H1 (cell line): ENCODE measurements at regions not wholly inside any gene's neighbourhood (a gene's known extent, or its start where the extent isn't known, plus 50 kb on each side); places are given as distances from the start of the nearest gene placed in this dataset.

ENCODE experiments used
- CTCF ChIA-PET: fragments of 300-600 bp; sonication (Branson Sonifier 250); formaldehyde crosslinking; loops from one replicate; lab custom pipeline; 2021; ENCODE audit not compliant: partially characterized antibody; lab: Charles Lee
- POLR2A ChIA-PET: fragments of 300-600 bp; sonication (Branson Sonifier 250); formaldehyde crosslinking; loops from one replicate; lab custom pipeline; 2021; ENCODE audit warnings: inconsistent platforms; ENCODE audit not compliant: partially characterized antibody; lab: Charles Lee
- DNase-seq, 2 experiments: peaks; one replicate each; pipeline versions ENCODE4 v3.0.0 to v3.0.0-alpha.2; 2010 to 2022; ENCODE audit warnings: low spot score in 2 of 2, low read depth in 1 of 2, mixed read lengths in 1 of 2
- FAIRE-seq: peaks from 2 replicates; lab custom pipeline; 2011; peaks lifted over from hg19 to GRCh38; lab: Jason Lieb, UNC
- H2AFZ ChIP-seq: 2 replicates; pipeline ENCODE4 v1.8.1; 2012; ENCODE audit warnings: low read length, inconsistent platforms
- H2AK5ac ChIP-seq: 2 replicates; pipeline ENCODE4 v1.6.1; 2013; ENCODE audit warnings: low read depth, low read length
- H2BK120ac ChIP-seq: replicated peaks from 2 replicates; pipeline ENCODE3; 2013; ENCODE audit warnings: low read depth, low read length, inconsistent platforms
- H2BK12ac ChIP-seq: 2 replicates; pipeline ENCODE4 v1.6.1; 2013; ENCODE audit warnings: low read depth, low read length
- H2BK15ac ChIP-seq: 2 replicates; pipeline ENCODE4 v1.6.1; 2013; ENCODE audit warnings: low read length
- H2BK20ac ChIP-seq: 2 replicates; pipeline ENCODE4 v1.6.1; 2013; ENCODE audit warnings: low read length
- H2BK5ac ChIP-seq: 2 replicates; pipeline ENCODE4 v1.6.1; 2013; ENCODE audit warnings: low read depth, low read length
- H3K14ac ChIP-seq: 2 replicates; pipeline ENCODE4 v1.6.1; 2013; ENCODE audit warnings: inconsistent platforms; ENCODE audit not compliant: insufficient read length
- H3K18ac ChIP-seq: 2 replicates; pipeline ENCODE4 v1.6.1; 2013; ENCODE audit warnings: low read length; ENCODE audit errors: extremely low read depth
- H3K23ac ChIP-seq: 2 replicates; pipeline ENCODE4 v1.6.1; 2013; ENCODE audit warnings: inconsistent platforms; ENCODE audit not compliant: insufficient read length
- H3K23me2 ChIP-seq: 2 replicates; pipeline ENCODE4 v1.6.1; 2013; ENCODE audit warnings: low read depth, low read length
- H3K27ac ChIP-seq: 2 replicates; pipeline ENCODE4 v1.6.1; 2011; ENCODE audit warnings: low read depth, low read length, inconsistent platforms
- H3K27me3 ChIP-seq, 4 experiments: replicated peaks in 1 of 4; 1 replicate in 1 of 4; 2 replicates in 3 of 4; pipeline versions ENCODE4 v1.6.1 to v1.8.1; 2011 to 2013; ENCODE audit warnings: low read length in 3 of 4, mild to moderate bottlenecking in 3 of 4, inconsistent platforms in 2 of 4, mixed read lengths in 2 of 4, moderate library complexity in 1 of 4; ENCODE audit not compliant: control insufficient read depth in 3 of 4, insufficient read depth in 3 of 4; ENCODE audit errors: extremely low read depth in 1 of 4
- H3K36me3 ChIP-seq, 4 experiments: 2 replicates each; pipeline versions ENCODE4 v1.6.1 to v1.8.1; 2011 to 2013; ENCODE audit warnings: mild to moderate bottlenecking in 4 of 4, low read length in 3 of 4, moderate library complexity in 2 of 4, control low read depth in 1 of 4, inconsistent platforms in 1 of 4; ENCODE audit not compliant: insufficient read depth in 4 of 4, control insufficient read depth in 2 of 4
- H3K4ac ChIP-seq: replicated peaks from 2 replicates; pipeline ENCODE3; 2013; ENCODE audit warnings: low read length, low read depth, mixed read lengths, inconsistent platforms; ENCODE audit not compliant: insufficient read length
- H3K4me1 ChIP-seq, 4 experiments: replicated peaks in 1 of 4; 1 replicate in 1 of 4; 2 replicates in 3 of 4; pipeline versions ENCODE4 v1.6.1 to v1.8.1; 2011 to 2013; ENCODE audit warnings: low read length in 3 of 4, inconsistent platforms in 2 of 4, mixed read lengths in 1 of 4; ENCODE audit not compliant: insufficient read depth in 4 of 4, control insufficient read depth in 3 of 4
- H3K4me2 ChIP-seq, 2 experiments: 2 replicates each; pipeline versions ENCODE4 v1.6.1 to v1.8.1; 2011 to 2013; ENCODE audit warnings: low read depth in 2 of 2, low read length in 2 of 2, control low read depth in 1 of 2, inconsistent platforms in 1 of 2, mild to moderate bottlenecking in 1 of 2; ENCODE audit not compliant: insufficient read depth in 1 of 2
- H3K4me3 ChIP-seq, 4 experiments: fragments of 200-600, 300-600 bp in 1 of 4; sonication (generic), shearing (Covaris generic), sonication (Bioruptor Twin) in 1 of 4; 2 replicates each; pipeline versions ENCODE4 v1.5.1 to v1.8.1; 2011 to 2016; ENCODE audit warnings: low read length in 4 of 4, low read depth in 3 of 4, control low read depth in 2 of 4, inconsistent platforms in 2 of 4, mild to moderate bottlenecking in 2 of 4, mixed read lengths in 1 of 4, moderate library complexity in 1 of 4; ENCODE audit not compliant: insufficient read depth in 2 of 4; ENCODE audit errors: extremely low read depth in 1 of 4
- H3K56ac ChIP-seq: replicated peaks from 2 replicates; pipeline ENCODE3; 2013; ENCODE audit warnings: low read depth, mild to moderate bottlenecking, mixed read lengths, low read length, inconsistent platforms; ENCODE audit not compliant: insufficient read length
- H3K79me1 ChIP-seq: 2 replicates; pipeline ENCODE4 v1.6.1; 2013; ENCODE audit warnings: low read depth, low read length, control low read depth
- H3K79me2 ChIP-seq, 2 experiments: 2 replicates each; pipeline versions ENCODE4 v1.6.1 to v1.8.1; 2012 to 2013; ENCODE audit warnings: low read length in 2 of 2, mild to moderate bottlenecking in 2 of 2, inconsistent platforms in 1 of 2; ENCODE audit not compliant: insufficient read depth in 2 of 2, control insufficient read depth in 1 of 2
- H3K9ac ChIP-seq, 4 experiments: replicated peaks in 1 of 4; 1 replicate in 1 of 4; 2 replicates in 3 of 4; pipeline versions ENCODE4 v1.6.1 to v1.8.1; 2011 to 2013; ENCODE audit warnings: low read depth in 3 of 4, low read length in 3 of 4, control low read depth in 2 of 4, mild to moderate bottlenecking in 2 of 4, moderate library complexity in 2 of 4, inconsistent platforms in 1 of 4; ENCODE audit errors: extremely low read depth in 1 of 4
- H3K9me3 ChIP-seq, 2 experiments: 2 replicates each; pipeline versions ENCODE4 v1.6.1 to v1.8.1; 2012 to 2013; ENCODE audit warnings: mild to moderate bottlenecking in 2 of 2, moderate library complexity in 2 of 2, control low read depth in 1 of 2, inconsistent platforms in 1 of 2, low read depth in 1 of 2, low read length in 1 of 2, mixed read lengths in 1 of 2; ENCODE audit not compliant: insufficient read depth in 2 of 2
- H4K20me1 ChIP-seq, 2 experiments: replicated peaks in 1 of 2; 2 replicates each; pipeline versions ENCODE3 to v1.8.1; 2011 to 2013; ENCODE audit warnings: inconsistent platforms in 2 of 2, low read length in 2 of 2, mild to moderate bottlenecking in 1 of 2; ENCODE audit not compliant: insufficient read depth in 2 of 2, control insufficient read depth in 1 of 2
- H4K5ac ChIP-seq: 2 replicates; pipeline ENCODE4 v1.6.1; 2013; ENCODE audit warnings: low read length, low read depth, mixed read lengths, inconsistent platforms; ENCODE audit not compliant: insufficient read length
- H4K8ac ChIP-seq: 2 replicates; pipeline ENCODE4 v1.8.0; 2013; ENCODE audit warnings: mild to moderate bottlenecking, moderate library complexity, low read length, inconsistent platforms; ENCODE audit not compliant: insufficient read depth; ENCODE audit errors: extremely low read depth
- H4K91ac ChIP-seq: replicated peaks from 2 replicates; pipeline ENCODE3; 2013; ENCODE audit warnings: low read length, mixed read lengths, inconsistent platforms; ENCODE audit not compliant: insufficient read length
- CHD1 ChIP-seq: IDR thresholded peaks from 2 replicates; pipeline ENCODE4 v1.6.1; 2012; ENCODE audit warnings: low read depth, low read length, improper control_type of control experiment
- POLR2AphosphoS5 ChIP-seq: IDR thresholded peaks from 2 replicates; pipeline ENCODE4 v1.6.1; 2011; ENCODE audit warnings: low read depth, low read length
- TBP ChIP-seq: IDR thresholded peaks from 2 replicates; pipeline ENCODE4 v1.6.1; 2011; ENCODE audit warnings: low read depth, low read length, improper control_type of control experiment
- WGBS, 2 experiments: shearing (Covaris generic) in 1 of 2; methylation state at CpG; one replicate each; pipeline versions ENCODE4 v1.1.6 to v1.1.7; 2013 to 2015; ENCODE audit warnings: low lambda C conversion rate in 2 of 2, mixed read lengths in 2 of 2, inconsistent platforms in 1 of 2, low coverage in 1 of 2, missing lambda C conversion rate in 1 of 2; ENCODE audit not compliant: insufficient replicate concordance in 2 of 2, insufficient coverage in 1 of 2, insufficient read length in 1 of 2; ENCODE audit errors: extremely low coverage in 1 of 2, missing lambda C conversion rate in 1 of 2; 5-methylcytosine and 5-hydroxymethylcytosine counted together

- ChIA-PET CTCF (interaction anchor here (0.6 to 2.8 kb wide), 6 partner anchors 16 to 1811 kb away, joined by 3 to 14 read pairs (median 4); no protein-coding TSS in a partner anchor), POLR2A (no interaction called here)
- H3K4me2 ChIP-seq, result no peak overlapping the region
- FAIRE-seq (no peak), DNase-seq (no peak)
- peaks cover 0 to 13% (median 5%) of the 10 kb centered on the region in 4 experiments; a peak in 5 of 7 replicates for H3K4me1 ChIP-seq
- H4K5ac ChIP-seq, result no peak overlapping the region
- H3K18ac ChIP-seq, result no peak overlapping the region
- H2BK20ac ChIP-seq, result no peak overlapping the region
- H3K4ac ChIP-seq, result no peak overlapping the region
- no peak overlapping the region for H3K4me3 ChIP-seq
- H3K79me1 ChIP-seq, result no peaks in the 10 kb centered on the region
- H4K8ac ChIP-seq, result no peak overlapping the region
- no peak overlapping the region for H2AFZ ChIP-seq
- no peaks in the 10 kb centered on the region for H3K36me3 ChIP-seq
- no peak for TF ChIP-seq POLR2AphosphoS5
- TF ChIP-seq CHD1, result no peak
- TF ChIP-seq TBP, result no peak
- H3K9ac ChIP-seq, result no peak overlapping the region
- no peak overlapping the region for H3K56ac ChIP-seq
- no peak overlapping the region for H2BK15ac ChIP-seq
- H3K9me3 ChIP-seq, result no peaks in the 10 kb centered on the region
- H2BK12ac ChIP-seq, result no peak overlapping the region
- 91% methylated on average over 14 of the region's 14 CpGs; no CpG with 5 or more reads in 1 of the 2 experiments for WGBS, 2 experiments
- H2BK5ac ChIP-seq, result no peak overlapping the region
- peaks cover 2% of the 10 kb centered on the region; the same call in 1 of the 2 replicates for H3K23me2 ChIP-seq
- H3K27ac ChIP-seq, result no peak overlapping the region
- no peak overlapping the region for H3K23ac ChIP-seq
- no peaks in the 10 kb centered on the region for H3K27me3 ChIP-seq
- no peak overlapping the region for H3K14ac ChIP-seq
- peaks cover 0 to 2% of the 10 kb centered on the region in 2 experiments for H4K20me1 ChIP-seq
- no peak overlapping the region for H2BK120ac ChIP-seq
- no peak overlapping the region for H2AK5ac ChIP-seq
- no peaks in the 10 kb centered on the region for H3K79me2 ChIP-seq
- no peak overlapping the region for H4K91ac ChIP-seq
Observed at GRCh38 chr17:79417476-79417988, 193.3 kb downstream of the RBFOX3 start.
